PFSK-1 (cell line): ENCODE measurements at regions not wholly inside any gene's neighbourhood (a gene's known extent, or its start where the extent isn't known, plus 50 kb on each side); places are given as distances from the start of the nearest gene placed in this dataset.

Source experiments
- FOXP2 ChIP-seq: optimal IDR thresholded peaks from 2 replicates; pipeline ENCODE3; 2011; ENCODE audit warnings: borderline replicate concordance, control low read depth, inconsistent platforms; ENCODE audit not compliant: insufficient read depth; ENCODE audit errors: extremely low read length, extremely low read depth
- POLR2AphosphoS5 ChIP-seq: IDR thresholded peaks from 2 replicates; pipeline ENCODE4 v1.6.1; 2012; ENCODE audit warnings: low read depth, mild to moderate bottlenecking, control low read depth, low read length, moderate library complexity
- REST ChIP-seq, 2 experiments: IDR thresholded peaks; 2 replicates each; pipeline versions ENCODE4 v1.6.1 to v1.8.0; 2011 to 2012; ENCODE audit warnings: low read depth in 2 of 2, low read length in 2 of 2, control low read depth in 1 of 2, inconsistent platforms in 1 of 2, mild to moderate bottlenecking in 1 of 2, moderate library complexity in 1 of 2; ENCODE audit not compliant: insufficient read depth in 1 of 2
- SIN3A ChIP-seq: IDR thresholded peaks from 2 replicates; pipeline ENCODE4 v1.6.1; 2012; ENCODE audit warnings: mild to moderate bottlenecking, low read length, moderate library complexity, borderline replicate concordance; ENCODE audit not compliant: insufficient read depth
- TAF1 ChIP-seq: IDR thresholded peaks from 2 replicates; pipeline ENCODE4 v1.6.1; 2012; ENCODE audit warnings: low read length, control low read depth, borderline replicate concordance; ENCODE audit not compliant: insufficient read depth

GRCh38 chr6:15791448-15792181 lies 128.8 kb upstream of the DTNBP1 start:
- TF ChIP-seq TAF1 (no peak), SIN3A (no peak), POLR2AphosphoS5 (no peak), REST (IDR thresholded peaks at IDR 0.05; ENCODE audit: insufficient read depth in 1 of 2, low read depth in 2 of 2, low read length in 2 of 2) (no peak), FOXP2 (no peak)

- TF ChIP-seq POLR2AphosphoS5 (no peak), SIN3A (no peak), REST (IDR thresholded peaks at IDR 0.05; ENCODE audit: insufficient read depth in 1 of 2, low read depth in 2 of 2, low read length in 2 of 2) (no peak), TAF1 (no peak), FOXP2 (no peak)
Measured at GRCh38 chr6:15790116-15790515, 127.3 kb upstream of the DTNBP1 start.

GRCh38 chr6:15786846-15787245 lies 124.0 kb upstream of the DTNBP1 start:
- TF ChIP-seq TAF1 (no peak), REST (IDR thresholded peaks at IDR 0.05; ENCODE audit: insufficient read depth in 1 of 2, low read depth in 2 of 2, low read length in 2 of 2) (no peak), SIN3A (no peak), POLR2AphosphoS5 (no peak), FOXP2 (no peak)

GRCh38 chr6:15783484-15783883 lies 120.7 kb upstream of the DTNBP1 start:
- TF ChIP-seq FOXP2, result no peak
- TF ChIP-seq POLR2AphosphoS5, result no peak
- TF ChIP-seq REST (IDR thresholded peaks at IDR 0.05; ENCODE audit: insufficient read depth in 1 of 2, low read depth in 2 of 2, low read length in 2 of 2), result no peak
- no peak for TF ChIP-seq TAF1
- no peak for TF ChIP-seq SIN3A

GRCh38 chr6:15781890-15782289 lies 119.1 kb upstream of the DTNBP1 start:
- no peak for TF ChIP-seq TAF1
- no peak for TF ChIP-seq SIN3A
- no peak for TF ChIP-seq POLR2AphosphoS5
- TF ChIP-seq REST (IDR thresholded peaks at IDR 0.05; ENCODE audit: insufficient read depth in 1 of 2, low read depth in 2 of 2, low read length in 2 of 2), result no peak
- TF ChIP-seq FOXP2, result no peak
